Gastrocnemius medialis (tissue), 4 donors: ENCODE measurements at regions not wholly inside any gene's neighbourhood (a gene's known extent, or its start where the extent isn't known, plus 50 kb on each side); places are given as distances from the start of the nearest gene placed in this dataset.

ENCODE experiments used
- POLR2A ChIP-seq, 2 donors: fragments of 450-650 bp; IDR thresholded peaks; one replicate each; pipeline ENCODE4 v1.6.1; 2017; ENCODE audit warnings: antibody characterized with exemption in 2 of 2, mild to moderate bottlenecking in 2 of 2, moderate library complexity in 2 of 2
- TF ChIP-seq, protein P1 (sequence below), 5 experiments: fragments of 450-650 bp in 3 of 5; fragments of 200-600 bp in 2 of 5; sonication (generic) in 2 of 5; IDR thresholded peaks in 4 of 5; conservative IDR thresholded peaks in 1 of 5; 1 replicate in 4 of 5; 2 replicates in 1 of 5; pipeline ENCODE4 v1.5.1; 2016 to 2019; ENCODE audit warnings: antibody characterized with exemption in 5 of 5, mild to moderate bottlenecking in 3 of 5, moderate library complexity in 3 of 5

DNA sequence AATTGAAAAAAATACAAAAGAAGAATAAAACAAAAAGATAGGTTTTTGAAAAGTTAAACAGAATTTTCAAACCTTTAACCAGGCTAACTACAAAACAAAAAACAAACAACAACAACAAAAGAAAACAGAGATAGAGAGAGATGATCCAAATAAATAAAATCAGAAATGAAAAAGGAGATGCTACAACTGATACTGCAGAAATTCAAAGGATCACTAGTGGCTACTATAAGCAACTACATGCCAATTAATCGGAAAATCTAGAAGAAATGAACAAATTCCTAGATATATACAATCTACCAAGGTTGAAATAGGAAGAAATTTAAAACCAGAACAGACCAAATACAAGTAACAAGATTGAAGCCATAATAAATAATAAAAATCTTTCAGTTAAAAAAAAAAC lies 326.8 kb upstream of the VSTM2A start:
- TF ChIP-seq POLR2A (IDR thresholded peaks at IDR 0.05), result no peak
- TF ChIP-seq, protein P1, sequence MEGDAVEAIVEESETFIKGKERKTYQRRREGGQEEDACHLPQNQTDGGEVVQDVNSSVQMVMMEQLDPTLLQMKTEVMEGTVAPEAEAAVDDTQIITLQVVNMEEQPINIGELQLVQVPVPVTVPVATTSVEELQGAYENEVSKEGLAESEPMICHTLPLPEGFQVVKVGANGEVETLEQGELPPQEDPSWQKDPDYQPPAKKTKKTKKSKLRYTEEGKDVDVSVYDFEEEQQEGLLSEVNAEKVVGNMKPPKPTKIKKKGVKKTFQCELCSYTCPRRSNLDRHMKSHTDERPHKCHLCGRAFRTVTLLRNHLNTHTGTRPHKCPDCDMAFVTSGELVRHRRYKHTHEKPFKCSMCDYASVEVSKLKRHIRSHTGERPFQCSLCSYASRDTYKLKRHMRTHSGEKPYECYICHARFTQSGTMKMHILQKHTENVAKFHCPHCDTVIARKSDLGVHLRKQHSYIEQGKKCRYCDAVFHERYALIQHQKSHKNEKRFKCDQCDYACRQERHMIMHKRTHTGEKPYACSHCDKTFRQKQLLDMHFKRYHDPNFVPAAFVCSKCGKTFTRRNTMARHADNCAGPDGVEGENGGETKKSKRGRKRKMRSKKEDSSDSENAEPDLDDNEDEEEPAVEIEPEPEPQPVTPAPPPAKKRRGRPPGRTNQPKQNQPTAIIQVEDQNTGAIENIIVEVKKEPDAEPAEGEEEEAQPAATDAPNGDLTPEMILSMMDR (IDR thresholded peaks at IDR 0.05 in 4 of 5, conservative IDR thresholded peaks at IDR 0.05 in 1 of 5), result no peak
